Panc1 (cell line): ENCODE measurements at regions not wholly inside any gene's neighbourhood (a gene's known extent, or its start where the extent isn't known, plus 50 kb on each side); places are given as distances from the start of the nearest gene placed in this dataset.

Experiments used
- ATAC-seq: fragments of 200-7000 bp; cut with Tn5 transposase; 2 replicates; pipeline ENCODE4 v1.9.1; 2020; ENCODE audit warnings: mild to moderate bottlenecking, moderate library complexity
- BruUV-seq: library from RNA; stranded (reverse); fragments of 400-500 nt; replicated peaks from 2 replicates; lab custom pipeline; 2021; lab: Mats Ljungman, UMichigan
- CTCF ChIA-PET: fragments of 300-600 bp; sonication (Branson Sonifier 250); formaldehyde crosslinking; loops from one replicate; lab custom pipeline; 2022; ENCODE audit warnings: antibody characterized with exemption; lab: Charles Lee
- POLR2A ChIA-PET: fragments of 300-600 bp; sonication (Branson Sonifier 250); formaldehyde crosslinking; loops from one replicate; lab custom pipeline; 2022; ENCODE audit warnings: antibody characterized with exemption; lab: Charles Lee
- DNase-seq: peaks from one replicate; pipeline ENCODE4 v3.0.0-alpha.2; 2010; ENCODE audit warnings: low read depth, low spot score
- H3K27ac ChIP-seq: 2 replicates; pipeline ENCODE4 v1.5.1; 2011; ENCODE audit warnings: mild to moderate bottlenecking, low read length, inconsistent platforms
- H3K27me3 ChIP-seq: fragments of 200-500 bp; sonication (Bioruptor generic); 2 replicates; pipeline ENCODE4 v1.6.0; 2014; ENCODE audit warnings: low read length, inconsistent platforms; ENCODE audit not compliant: control insufficient read depth, insufficient read depth
- H3K36me3 ChIP-seq: fragments of 200-500 bp; sonication (Bioruptor generic); 2 replicates; pipeline ENCODE4 v1.5.1; 2014; ENCODE audit warnings: inconsistent platforms, mild to moderate bottlenecking, low read length, moderate library complexity; ENCODE audit not compliant: control insufficient read depth, insufficient read depth
- H3K4me1 ChIP-seq: 2 replicates; pipeline ENCODE4 v1.5.1; 2011; ENCODE audit warnings: inconsistent platforms, mild to moderate bottlenecking, low read length, moderate library complexity; ENCODE audit not compliant: control insufficient read depth, insufficient read depth
- H3K4me3 ChIP-seq, 2 experiments: 2 replicates each; pipeline ENCODE4 v1.5.1; 2011 to 2012; ENCODE audit warnings: low read depth in 2 of 2, low read length in 2 of 2, mild to moderate bottlenecking in 2 of 2, inconsistent platforms in 1 of 2, moderate library complexity in 1 of 2
- H3K9me3 ChIP-seq: fragments of 200-500 bp; sonication (Bioruptor generic); 2 replicates; pipeline ENCODE4 v1.5.1; 2014; ENCODE audit warnings: low read depth, mild to moderate bottlenecking, inconsistent platforms, low read length, moderate library complexity; ENCODE audit not compliant: control insufficient read depth, insufficient read depth
- CTCF ChIP-seq: fragments of 450-650 bp; IDR thresholded peaks from 2 replicates; pipeline ENCODE4 v1.5.1; 2017; ENCODE audit warnings: mild to moderate bottlenecking
- POLR2AphosphoS5 ChIP-seq: IDR thresholded peaks from 2 replicates; pipeline ENCODE4 v1.6.1; 2012; ENCODE audit warnings: mild to moderate bottlenecking, low read depth, low read length, moderate library complexity
- REST ChIP-seq, 2 experiments: IDR thresholded peaks; 2 replicates each; pipeline ENCODE4 v1.6.1; 2011 to 2012; ENCODE audit warnings: low read depth in 2 of 2, control low read depth in 1 of 2, low read length in 1 of 2, mild to moderate bottlenecking in 1 of 2, moderate library complexity in 1 of 2; ENCODE audit not compliant: insufficient read depth in 1 of 2
- SIN3A ChIP-seq: IDR thresholded peaks from 2 replicates; pipeline ENCODE4 v1.6.1; 2012; ENCODE audit warnings: low read depth, mild to moderate bottlenecking, low read length, moderate library complexity, borderline replicate concordance; ENCODE audit not compliant: insufficient read depth
- TCF7L2 ChIP-seq: IDR thresholded peaks from 2 replicates; pipeline ENCODE4 v1.6.1; 2011; ENCODE audit warnings: mild to moderate bottlenecking, low read depth, low read length, inconsistent platforms
- in situ Hi-C: cut with HindIII; loops from 2 replicates; pipeline ENCODE4 v1.10.0; 2016; ENCODE audit warnings: low sequenced_read_pairs, low pct_unique_long_range_greater_than_20kb
- intact Hi-C: fragments of 100-400 bp; cut with micrococcal nuclease; formaldehyde crosslinking; loops from one replicate; pipeline ENCODE4 v1.10.0; 2022; ENCODE audit not compliant: unreplicated experiment

GRCh38 chr20:53875452-53875851, 194.9 kb downstream of the BCAS1 start:
- Histone ChIP-seq H3K4me1 (peaks cover 33% of the 10 kb centered on the region), H3K27ac (peak overlapping the region; percentile 100), H3K27me3 (no peaks in the 10 kb centered on the region), H3K9me3 (no peaks in the 10 kb centered on the region), H3K4me3 (no peak overlapping the region), H3K36me3 (no peaks in the 10 kb centered on the region)
- ATAC-seq (no peak), DNase-seq (no peak)
- ChIA-PET POLR2A (no interaction called here), CTCF (no interaction called here)
- intact Hi-C loops = no loop called here
- in situ Hi-C loops = no loop called here
- TF ChIP-seq CTCF (no peak), REST (IDR thresholded peaks at IDR 0.05; ENCODE audit: insufficient read depth in 1 of 2, low read depth in 2 of 2, low read length in 1 of 2) (no peak), TCF7L2 (no peak), SIN3A (no peak), POLR2AphosphoS5 (no peak)
- BruUV-seq = no TSS peak

GRCh38 chr20:53874706-53875105, 195.7 kb downstream of the BCAS1 start:
- Histone ChIP-seq H3K27ac (peak overlapping the region; percentile 100), H3K4me3 (no peak overlapping the region), H3K4me1 (peaks cover 40% of the 10 kb centered on the region), H3K27me3 (no peaks in the 10 kb centered on the region), H3K9me3 (no peaks in the 10 kb centered on the region), H3K36me3 (no peaks in the 10 kb centered on the region)
- intact Hi-C loops = no loop called here
- POLR2A ChIA-PET = interaction anchor here (0.6 kb wide), 3 partner anchors 35 to 282 kb away, joined by 3 read pairs; no protein-coding TSS in a partner anchor
- DNase-seq = no peak
- ATAC-seq = no peak
- CTCF ChIA-PET = no interaction called here
- in situ Hi-C loops = no loop called here
- no TSS peak for BruUV-seq
- TF ChIP-seq TCF7L2 (no peak), REST (IDR thresholded peaks at IDR 0.05; ENCODE audit: insufficient read depth in 1 of 2, low read depth in 2 of 2, low read length in 1 of 2) (no peak), POLR2AphosphoS5 (no peak), SIN3A (no peak), CTCF (no peak)
